Thyroid gland (tissue), 4 donors: ENCODE measurements at regions not wholly inside any gene's neighbourhood (a gene's known extent, or its start where the extent isn't known, plus 50 kb on each side); places are given as distances from the start of the nearest gene placed in this dataset.

Experiments
- POLR2A ChIP-seq, 2 donors: fragments of 450-650 bp; IDR thresholded peaks; one replicate each; pipeline ENCODE4 v1.6.1; 2017; ENCODE audit warnings: antibody characterized with exemption in 2 of 2, mild to moderate bottlenecking in 2 of 2, moderate library complexity in 1 of 2
- TF ChIP-seq, protein P1 (sequence below), 6 experiments: fragments of 200-600 bp in 3 of 6; fragments of 450-650 bp in 3 of 6; sonication (generic) in 3 of 6; IDR thresholded peaks; one replicate each; pipeline ENCODE4 v1.5.1; 2016 to 2019; ENCODE audit warnings: antibody characterized with exemption in 6 of 6, mild to moderate bottlenecking in 2 of 6, inconsistent platforms in 1 of 6, moderate library complexity in 1 of 6

DNA sequence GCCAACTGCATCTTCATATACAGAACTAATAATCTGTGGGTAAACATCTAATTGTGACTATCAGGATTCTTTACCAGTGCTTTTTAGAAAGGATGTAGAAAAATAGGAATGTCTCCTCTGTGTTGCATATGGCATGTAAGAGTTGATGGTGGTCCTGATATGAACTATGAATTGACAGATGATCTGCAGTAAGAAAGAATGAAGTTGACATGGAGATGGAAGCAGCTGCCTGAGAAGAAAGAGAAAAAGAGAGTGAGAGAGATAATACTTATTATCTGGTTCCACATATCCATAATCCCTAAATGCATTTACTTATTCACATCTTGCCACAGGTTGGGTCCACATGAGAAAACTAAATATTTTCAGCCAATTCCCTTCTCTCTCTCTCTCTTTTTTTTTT lies 1022.9 kb downstream of the SLC6A15 start:
- TF ChIP-seq, protein P1, sequence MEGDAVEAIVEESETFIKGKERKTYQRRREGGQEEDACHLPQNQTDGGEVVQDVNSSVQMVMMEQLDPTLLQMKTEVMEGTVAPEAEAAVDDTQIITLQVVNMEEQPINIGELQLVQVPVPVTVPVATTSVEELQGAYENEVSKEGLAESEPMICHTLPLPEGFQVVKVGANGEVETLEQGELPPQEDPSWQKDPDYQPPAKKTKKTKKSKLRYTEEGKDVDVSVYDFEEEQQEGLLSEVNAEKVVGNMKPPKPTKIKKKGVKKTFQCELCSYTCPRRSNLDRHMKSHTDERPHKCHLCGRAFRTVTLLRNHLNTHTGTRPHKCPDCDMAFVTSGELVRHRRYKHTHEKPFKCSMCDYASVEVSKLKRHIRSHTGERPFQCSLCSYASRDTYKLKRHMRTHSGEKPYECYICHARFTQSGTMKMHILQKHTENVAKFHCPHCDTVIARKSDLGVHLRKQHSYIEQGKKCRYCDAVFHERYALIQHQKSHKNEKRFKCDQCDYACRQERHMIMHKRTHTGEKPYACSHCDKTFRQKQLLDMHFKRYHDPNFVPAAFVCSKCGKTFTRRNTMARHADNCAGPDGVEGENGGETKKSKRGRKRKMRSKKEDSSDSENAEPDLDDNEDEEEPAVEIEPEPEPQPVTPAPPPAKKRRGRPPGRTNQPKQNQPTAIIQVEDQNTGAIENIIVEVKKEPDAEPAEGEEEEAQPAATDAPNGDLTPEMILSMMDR (IDR thresholded peaks at IDR 0.05) = no peak
- TF ChIP-seq POLR2A (IDR thresholded peaks at IDR 0.05) = no peak
